Coronary artery (tissue), 2 donors: ENCODE measurements at regions not wholly inside any gene's neighbourhood (a gene's known extent, or its start where the extent isn't known, plus 50 kb on each side); places are given as distances from the start of the nearest gene placed in this dataset.

ENCODE experiments used
- DNase-seq: peaks from one replicate; pipeline ENCODE4 v3.0.0-alpha.2; 2017; ENCODE audit warnings: low spot score
- H3K27ac ChIP-seq, 2 donors: fragments of 200-600 bp; sonication (generic); one replicate each; pipeline ENCODE4 v1.5.1; 2016 to 2019
- H3K4me3 ChIP-seq: fragments of 200-600 bp; sonication (generic); 2 replicates; pipeline ENCODE4 v1.5.1; 2016; ENCODE audit warnings: mild to moderate bottlenecking, moderate library complexity
- CTCF ChIP-seq: fragments of 200-600 bp; sonication (generic); IDR thresholded peaks from one replicate; pipeline ENCODE4 v1.5.1; 2019; ENCODE audit warnings: antibody characterized with exemption

DNA sequence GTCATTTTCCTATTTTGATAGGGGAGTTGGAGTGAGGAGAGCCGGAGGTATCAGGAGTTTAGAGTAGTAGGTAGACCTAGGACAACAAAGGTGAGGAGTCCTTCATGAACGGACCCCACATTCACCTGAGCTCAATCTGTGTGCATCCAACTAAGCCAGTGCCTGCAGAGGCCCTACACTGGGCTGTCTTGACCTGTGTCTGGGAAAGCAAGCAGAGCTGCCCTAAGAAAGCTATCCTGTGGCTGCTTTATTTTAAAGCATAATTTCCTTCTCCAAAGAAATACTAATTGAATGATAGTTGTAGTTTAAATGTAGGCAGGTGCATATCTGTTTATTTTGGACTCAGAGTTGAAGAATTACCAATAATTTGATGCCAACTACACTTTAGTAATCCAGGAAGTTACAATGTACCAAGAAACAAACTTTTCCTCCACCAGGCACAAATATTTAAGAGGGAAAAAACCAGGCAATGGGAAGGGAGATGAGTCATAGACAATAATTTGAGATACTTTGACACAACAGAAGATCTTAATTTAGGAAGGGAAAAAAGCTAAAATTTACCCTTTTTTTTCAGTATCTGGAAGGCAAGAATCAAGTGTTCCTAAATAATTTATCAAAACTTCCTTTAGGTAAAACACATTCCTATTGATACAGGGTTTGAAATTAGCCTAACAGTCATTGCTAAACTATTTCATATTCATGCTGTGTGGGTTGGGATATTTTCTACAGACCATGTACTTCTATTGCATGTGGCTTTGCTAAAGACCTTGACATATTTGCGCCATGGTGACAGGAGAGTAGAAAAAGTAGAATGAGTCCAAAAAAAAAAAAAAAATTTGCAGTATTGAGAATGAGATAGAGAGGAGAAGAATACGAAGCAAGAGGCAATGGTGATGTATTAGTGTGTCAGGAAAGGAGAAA is 376.6 kb upstream of the TUSC1 start:
- no peak for TF ChIP-seq CTCF
- H3K27ac ChIP-seq, result no peak overlapping the region
- DNase-seq, result no peak
- H3K4me3 ChIP-seq, result no peak overlapping the region

DNA sequence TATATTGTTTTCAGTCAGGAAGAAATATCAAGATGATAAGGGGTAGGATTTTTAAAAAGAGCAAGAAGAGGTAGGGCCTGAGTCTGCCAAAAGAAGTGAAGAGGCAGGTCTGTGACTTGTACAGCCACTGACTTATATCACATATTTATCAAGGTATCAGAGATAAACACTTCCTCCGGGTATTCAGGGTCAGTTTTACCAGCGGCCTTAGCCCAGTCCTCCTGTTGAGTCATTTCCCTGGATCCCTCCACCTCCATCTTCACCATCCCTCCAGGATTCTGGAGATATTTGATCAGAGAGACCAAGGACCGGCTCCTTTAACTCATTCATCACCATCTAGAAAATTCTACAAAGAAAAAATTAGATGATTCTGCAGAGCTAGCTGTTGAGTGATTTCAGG is 375.7 kb upstream of the TUSC1 start:
- H3K27ac ChIP-seq, result no peak overlapping the region
- TF ChIP-seq CTCF, result no peak
- no peak for DNase-seq
- no peak overlapping the region for H3K4me3 ChIP-seq

GRCh38 chr9:26043431-26043830 is 365.2 kb upstream of the TUSC1 start:
- no peak for TF ChIP-seq CTCF
- DNase-seq, result no peak
- H3K4me3 ChIP-seq, result no peak overlapping the region
- H3K27ac ChIP-seq, result no peak overlapping the region

GRCh38 chr9:26034786-26035185 is 356.5 kb upstream of the TUSC1 start:
- TF ChIP-seq CTCF, result no peak
- Histone ChIP-seq H3K27ac (no peak overlapping the region), H3K4me3 (no peak overlapping the region)
- no peak for DNase-seq

DNA sequence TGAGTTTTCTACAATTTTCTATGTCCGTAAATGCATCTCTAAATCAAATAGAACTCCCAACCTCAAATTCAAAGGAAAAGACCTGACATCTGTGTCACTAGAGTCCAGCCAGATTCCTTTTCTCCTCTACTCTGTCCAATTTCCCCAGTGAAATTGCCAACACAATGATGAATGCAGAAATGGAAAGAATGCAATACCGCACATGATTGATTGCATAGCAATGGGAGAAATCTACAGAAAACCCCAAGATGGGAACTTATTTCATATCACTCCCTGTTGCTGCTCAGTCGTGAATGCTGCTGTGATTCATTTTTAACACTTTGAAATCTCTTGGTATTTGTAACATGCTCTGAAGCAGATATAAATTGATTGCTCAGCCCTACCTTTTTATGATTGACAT is 355.1 kb upstream of the TUSC1 start:
- TF ChIP-seq CTCF, result no peak
- H3K4me3 ChIP-seq, result no peak overlapping the region
- DNase-seq, result no peak
- H3K27ac ChIP-seq, result no peak overlapping the region

- TF ChIP-seq CTCF, result no peak
- Histone ChIP-seq H3K4me3 (no peak overlapping the region), H3K27ac (no peak overlapping the region)
- no peak for DNase-seq
Measured at GRCh38 chr9:26026423-26027100, 348.3 kb upstream of the TUSC1 start.

DNA sequence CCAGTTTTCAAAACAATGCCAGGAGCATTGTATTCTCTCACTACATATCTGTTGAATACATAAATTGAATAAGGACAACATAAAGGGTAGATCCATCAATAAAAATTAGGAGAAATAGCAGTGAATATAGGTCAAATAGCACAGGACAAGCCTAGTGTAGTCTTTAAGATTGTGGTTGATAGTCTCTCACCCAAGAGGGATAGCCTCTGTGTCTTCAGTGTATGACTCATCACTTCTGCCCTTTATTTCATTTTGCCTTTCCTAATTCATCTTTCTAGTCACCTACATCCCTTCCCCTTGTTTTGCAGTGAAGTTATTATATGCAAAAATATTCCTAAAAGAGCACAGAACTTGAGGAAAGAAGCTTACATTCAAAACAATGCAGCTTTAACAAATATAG is 335.0 kb upstream of the TUSC1 start:
- no peak overlapping the region for H3K27ac ChIP-seq
- TF ChIP-seq CTCF, result no peak
- H3K4me3 ChIP-seq, result no peak overlapping the region
- no peak for DNase-seq
